ENCODE measurements at regions not wholly inside any gene's neighbourhood (a gene's known extent, or its start where the extent isn't known, plus 50 kb on each side); places are given as distances from the start of the nearest gene placed in this dataset.

- POLR2A ChIA-PET, result no interaction called here
- TF ChIP-seq CTCF (IDR thresholded peaks at IDR 0.05; ENCODE audit: control extremely low read depth, extremely low read depth, low read depth, missing control alignments), result no peak
- CTCF ChIA-PET, result interaction anchor here (1.0 to 2.3 kb wide), 4 partner anchors 12 to 16 kb away, joined by 3 to 8 read pairs (median 4); no protein-coding TSS in a partner anchor
- DNase-seq (ENCODE audit: extremely low spot score), result no peak
These were observed 336.5 kb upstream of the SEMA6A start for GRCh38 chr5:116911074-116911473.

GRCh38 chr5:116908537-116908936 lies 333.9 kb upstream of the SEMA6A start:
- CTCF ChIA-PET, result no interaction called here
- no peak for TF ChIP-seq CTCF (IDR thresholded peaks at IDR 0.05; ENCODE audit: control extremely low read depth, extremely low read depth, low read depth, missing control alignments)
- no peak for DNase-seq (ENCODE audit: extremely low spot score)
- POLR2A ChIA-PET, result no interaction called here

GRCh38 chr5:116905885-116906284 lies 331.3 kb upstream of the SEMA6A start:
- TF ChIP-seq CTCF (IDR thresholded peaks at IDR 0.05; ENCODE audit: control extremely low read depth, extremely low read depth, low read depth, missing control alignments), result no peak
- ChIA-PET POLR2A (no interaction called here), CTCF (interaction anchor here (0.9 to 1.6 kb wide), 3 partner anchors 9 to 329 kb away, joined by 3 read pairs; no protein-coding TSS in a partner anchor)
- no peak for DNase-seq (ENCODE audit: extremely low spot score)

GRCh38 chr5:116900793-116901192 lies 326.2 kb upstream of the SEMA6A start:
- ChIA-PET CTCF (interaction anchor here (1.5 kb wide), 1 partner anchor 324 kb away, joined by 5 read pairs; no protein-coding TSS in a partner anchor), POLR2A (no interaction called here)
- TF ChIP-seq CTCF (IDR thresholded peaks at IDR 0.05; ENCODE audit: control extremely low read depth, extremely low read depth, low read depth, missing control alignments), result no peak
- DNase-seq (ENCODE audit: extremely low spot score), result no peak

- TF ChIP-seq CTCF (IDR thresholded peaks at IDR 0.05; ENCODE audit: control extremely low read depth, extremely low read depth, low read depth, missing control alignments), result no peak
- ChIA-PET POLR2A (no interaction called here), CTCF (interaction anchor here (1.2 to 1.9 kb wide), 3 partner anchors 12 to 17 kb away, joined by 3 to 5 read pairs (median 4); no protein-coding TSS in a partner anchor)
- DNase-seq (ENCODE audit: extremely low spot score), result peak; percentile 18
These were observed 324.3 kb upstream of the SEMA6A start for GRCh38 chr5:116898917-116899316.

GRCh38 chr5:116897291-116897690 lies 322.7 kb upstream of the SEMA6A start:
- ChIA-PET POLR2A (no interaction called here), CTCF (interaction anchor here (1.0 to 1.6 kb wide), 3 partner anchors 9 to 13 kb away, joined by 3 to 8 read pairs (median 3); no protein-coding TSS in a partner anchor)
- no peak for DNase-seq (ENCODE audit: extremely low spot score)
- no peak for TF ChIP-seq CTCF (IDR thresholded peaks at IDR 0.05; ENCODE audit: control extremely low read depth, extremely low read depth, low read depth, missing control alignments)
